ENCODE measurements at regions not wholly inside any gene's neighbourhood (a gene's known extent, or its start where the extent isn't known, plus 50 kb on each side); places are given as distances from the start of the nearest gene placed in this dataset.

- peak overlapping the region; percentile 52 for H3K4me3 ChIP-seq (ENCODE audit: low read length)
- no peak for DNase-seq (ENCODE audit: low read depth)
- no peaks in the 10 kb centered on the region for H3K36me3 ChIP-seq (ENCODE audit: control insufficient read depth, insufficient read depth, low read length, severe bottlenecking)
- no peaks in the 10 kb centered on the region for H3K27me3 ChIP-seq (replicated peaks; ENCODE audit: control insufficient read depth, insufficient read depth, low read length)
- peak overlapping the region; percentile 5 for H3K9ac ChIP-seq (ENCODE audit: low read length)
- H3K9me3 ChIP-seq (ENCODE audit: control insufficient read depth, low read length), result no peaks in the 10 kb centered on the region
- peaks cover 16% of the 10 kb centered on the region for H3K4me1 ChIP-seq (ENCODE audit: control insufficient read depth, insufficient read depth, low read length)
Observed at GRCh38 chr3:106746286-106746685, 631.0 kb upstream of the CCDC54 start.

- Histone ChIP-seq H3K9me3 (ENCODE audit: control insufficient read depth, low read length) (no peaks in the 10 kb centered on the region), H3K4me1 (ENCODE audit: control insufficient read depth, insufficient read depth, low read length) (peaks cover 16% of the 10 kb centered on the region), H3K36me3 (ENCODE audit: control insufficient read depth, insufficient read depth, low read length, severe bottlenecking) (no peaks in the 10 kb centered on the region), H3K27me3 (replicated peaks; ENCODE audit: control insufficient read depth, insufficient read depth, low read length) (no peaks in the 10 kb centered on the region), H3K4me3 (ENCODE audit: low read length) (no peak overlapping the region), H3K9ac (ENCODE audit: low read length) (no peak overlapping the region)
- no peak for DNase-seq (ENCODE audit: low read depth)
Observed at GRCh38 chr3:106748472-106749262, 628.6 kb upstream of the CCDC54 start.

GRCh38 chr3:106750092-106750491 lies 627.1 kb upstream of the CCDC54 start:
- no peak overlapping the region for H3K9ac ChIP-seq (ENCODE audit: low read length)
- H3K9me3 ChIP-seq (ENCODE audit: control insufficient read depth, low read length), result peaks cover 3% of the 10 kb centered on the region
- H3K4me1 ChIP-seq (ENCODE audit: control insufficient read depth, insufficient read depth, low read length), result peaks cover 12% of the 10 kb centered on the region
- no peak for DNase-seq (ENCODE audit: low read depth)
- H3K27me3 ChIP-seq (replicated peaks; ENCODE audit: control insufficient read depth, insufficient read depth, low read length), result no peaks in the 10 kb centered on the region
- no peaks in the 10 kb centered on the region for H3K36me3 ChIP-seq (ENCODE audit: control insufficient read depth, insufficient read depth, low read length, severe bottlenecking)
- no peak overlapping the region for H3K4me3 ChIP-seq (ENCODE audit: low read length)

GRCh38 chr3:106755336-106755735 lies 621.9 kb upstream of the CCDC54 start:
- H3K9ac ChIP-seq (ENCODE audit: low read length), result no peak overlapping the region
- H3K27me3 ChIP-seq (replicated peaks; ENCODE audit: control insufficient read depth, insufficient read depth, low read length), result no peaks in the 10 kb centered on the region
- H3K9me3 ChIP-seq (ENCODE audit: control insufficient read depth, low read length), result peaks cover 14% of the 10 kb centered on the region
- H3K4me1 ChIP-seq (ENCODE audit: control insufficient read depth, insufficient read depth, low read length), result no peaks in the 10 kb centered on the region
- H3K36me3 ChIP-seq (ENCODE audit: control insufficient read depth, insufficient read depth, low read length, severe bottlenecking), result no peaks in the 10 kb centered on the region
- H3K4me3 ChIP-seq (ENCODE audit: low read length), result no peak overlapping the region
- DNase-seq (ENCODE audit: low read depth), result no peak

GRCh38 chr3:106756901-106757300 lies 620.3 kb upstream of the CCDC54 start:
- Histone ChIP-seq H3K4me1 (ENCODE audit: control insufficient read depth, insufficient read depth, low read length) (no peaks in the 10 kb centered on the region), H3K4me3 (ENCODE audit: low read length) (no peak overlapping the region), H3K9me3 (ENCODE audit: control insufficient read depth, low read length) (peaks cover 14% of the 10 kb centered on the region), H3K27me3 (replicated peaks; ENCODE audit: control insufficient read depth, insufficient read depth, low read length) (no peaks in the 10 kb centered on the region), H3K36me3 (ENCODE audit: control insufficient read depth, insufficient read depth, low read length, severe bottlenecking) (no peaks in the 10 kb centered on the region), H3K9ac (ENCODE audit: low read length) (no peak overlapping the region)
- DNase-seq (ENCODE audit: low read depth), result no peak

- H3K4me3 ChIP-seq (ENCODE audit: low read length), result no peak overlapping the region
- no peaks in the 10 kb centered on the region for H3K4me1 ChIP-seq (ENCODE audit: control insufficient read depth, insufficient read depth, low read length)
- H3K27me3 ChIP-seq (replicated peaks; ENCODE audit: control insufficient read depth, insufficient read depth, low read length), result no peaks in the 10 kb centered on the region
- no peaks in the 10 kb centered on the region for H3K36me3 ChIP-seq (ENCODE audit: control insufficient read depth, insufficient read depth, low read length, severe bottlenecking)
- DNase-seq (ENCODE audit: low read depth), result no peak
- H3K9ac ChIP-seq (ENCODE audit: low read length), result no peak overlapping the region
- peaks cover 14% of the 10 kb centered on the region for H3K9me3 ChIP-seq (ENCODE audit: control insufficient read depth, low read length)
Observed at GRCh38 chr3:106758459-106758858, 618.8 kb upstream of the CCDC54 start.

GRCh38 chr3:106759731-106760130 lies 617.5 kb upstream of the CCDC54 start:
- Histone ChIP-seq H3K4me1 (ENCODE audit: control insufficient read depth, insufficient read depth, low read length) (no peaks in the 10 kb centered on the region), H3K4me3 (ENCODE audit: low read length) (no peak overlapping the region), H3K36me3 (ENCODE audit: control insufficient read depth, insufficient read depth, low read length, severe bottlenecking) (no peaks in the 10 kb centered on the region), H3K27me3 (replicated peaks; ENCODE audit: control insufficient read depth, insufficient read depth, low read length) (no peaks in the 10 kb centered on the region), H3K9ac (ENCODE audit: low read length) (no peak overlapping the region), H3K9me3 (ENCODE audit: control insufficient read depth, low read length) (peaks cover 14% of the 10 kb centered on the region)
- peak; percentile 13 for DNase-seq (ENCODE audit: low read depth)

- H3K27me3 ChIP-seq (replicated peaks; ENCODE audit: control insufficient read depth, insufficient read depth, low read length), result no peaks in the 10 kb centered on the region
- H3K9ac ChIP-seq (ENCODE audit: low read length), result no peak overlapping the region
- peaks cover 4% of the 10 kb centered on the region for H3K4me1 ChIP-seq (ENCODE audit: control insufficient read depth, insufficient read depth, low read length)
- H3K9me3 ChIP-seq (ENCODE audit: control insufficient read depth, low read length), result no peaks in the 10 kb centered on the region
- H3K36me3 ChIP-seq (ENCODE audit: control insufficient read depth, insufficient read depth, low read length, severe bottlenecking), result no peaks in the 10 kb centered on the region
- H3K4me3 ChIP-seq (ENCODE audit: low read length), result no peak overlapping the region
- peak; percentile 49 for DNase-seq (ENCODE audit: low read depth)
Observed at GRCh38 chr3:106765342-106765741, 611.9 kb upstream of the CCDC54 start.

- Histone ChIP-seq H3K4me3 (ENCODE audit: low read length) (no peak overlapping the region), H3K9ac (ENCODE audit: low read length) (no peak overlapping the region), H3K27me3 (replicated peaks; ENCODE audit: control insufficient read depth, insufficient read depth, low read length) (no peaks in the 10 kb centered on the region), H3K36me3 (ENCODE audit: control insufficient read depth, insufficient read depth, low read length, severe bottlenecking) (no peaks in the 10 kb centered on the region), H3K9me3 (ENCODE audit: control insufficient read depth, low read length) (no peaks in the 10 kb centered on the region), H3K4me1 (ENCODE audit: control insufficient read depth, insufficient read depth, low read length) (peaks cover 4% of the 10 kb centered on the region)
- no peak for DNase-seq (ENCODE audit: low read depth)
Observed at GRCh38 chr3:106768941-106769480, 608.2 kb upstream of the CCDC54 start.

GRCh38 chr3:106773795-106774194 lies 603.4 kb upstream of the CCDC54 start:
- no peaks in the 10 kb centered on the region for H3K27me3 ChIP-seq (replicated peaks; ENCODE audit: control insufficient read depth, insufficient read depth, low read length)
- H3K4me1 ChIP-seq (ENCODE audit: control insufficient read depth, insufficient read depth, low read length), result no peaks in the 10 kb centered on the region
- no peak overlapping the region for H3K4me3 ChIP-seq (ENCODE audit: low read length)
- H3K36me3 ChIP-seq (ENCODE audit: control insufficient read depth, insufficient read depth, low read length, severe bottlenecking), result no peaks in the 10 kb centered on the region
- no peak overlapping the region for H3K9ac ChIP-seq (ENCODE audit: low read length)
- no peaks in the 10 kb centered on the region for H3K9me3 ChIP-seq (ENCODE audit: control insufficient read depth, low read length)
- DNase-seq (ENCODE audit: low read depth), result no peak

- no peaks in the 10 kb centered on the region for H3K27me3 ChIP-seq (replicated peaks; ENCODE audit: control insufficient read depth, insufficient read depth, low read length)
- H3K9me3 ChIP-seq (ENCODE audit: control insufficient read depth, low read length), result no peaks in the 10 kb centered on the region
- DNase-seq (ENCODE audit: low read depth), result no peak
- no peak overlapping the region for H3K4me3 ChIP-seq (ENCODE audit: low read length)
- no peaks in the 10 kb centered on the region for H3K4me1 ChIP-seq (ENCODE audit: control insufficient read depth, insufficient read depth, low read length)
- H3K36me3 ChIP-seq (ENCODE audit: control insufficient read depth, insufficient read depth, low read length, severe bottlenecking), result no peaks in the 10 kb centered on the region
- H3K9ac ChIP-seq (ENCODE audit: low read length), result no peak overlapping the region
Observed at GRCh38 chr3:106783231-106783630, 594.0 kb upstream of the CCDC54 start.
